Endothelial cell of umbilical vein (primary cell): ENCODE measurements at regions not wholly inside any gene's neighbourhood (a gene's known extent, or its start where the extent isn't known, plus 50 kb on each side); places are given as distances from the start of the nearest gene placed in this dataset.

Experiments used
- BruUV-seq: library from RNA; stranded (reverse); fragments of 400-500 nt; replicated peaks from 2 replicates; lab custom pipeline; 2021; lab: Mats Ljungman, UMichigan
- CTCF ChIA-PET: fragments of 300-600, 350-600 bp; sonication (Branson Sonifier 250); formaldehyde crosslinking; loops from one replicate; lab custom pipeline; 2021; ENCODE audit warnings: antibody characterized with exemption, inconsistent platforms; lab: Charles Lee
- POLR2A ChIA-PET: fragments of 300-600, 350-600 bp; sonication (Branson Sonifier 250); formaldehyde crosslinking; loops from one replicate; lab custom pipeline; 2021; ENCODE audit warnings: antibody characterized with exemption, inconsistent platforms; lab: Charles Lee
- DNase-seq: peaks from one replicate; pipeline ENCODE4 v3.0.0-alpha.2; 2011; ENCODE audit warnings: low read depth, low spot score
- FAIRE-seq: peaks from 2 replicates; lab custom pipeline; 2011; peaks lifted over from hg19 to GRCh38; lab: Jason Lieb, UNC
- H2AFZ ChIP-seq: 2 replicates; pipeline ENCODE4 v1.6.0; 2012; ENCODE audit warnings: low read depth, low read length, control low read depth, inconsistent platforms
- H3K27ac ChIP-seq: 2 replicates; pipeline ENCODE4 v1.5.1; 2011; ENCODE audit warnings: low read depth, mild to moderate bottlenecking, control low read depth, low read length, moderate library complexity; ENCODE audit not compliant: insufficient read depth
- H3K27me3 ChIP-seq, 2 experiments: 2 replicates each; pipeline versions ENCODE4 v1.6.0 to v1.6.1; 2011; ENCODE audit warnings: low read length in 2 of 2, mixed read lengths in 1 of 2; ENCODE audit not compliant: control insufficient read depth in 2 of 2, insufficient read depth in 2 of 2
- H3K36me3 ChIP-seq, 2 experiments: 2 replicates in 1 of 2; 3 replicates in 1 of 2; pipeline ENCODE4 v1.5.1; 2011; ENCODE audit warnings: low read length in 2 of 2, mild to moderate bottlenecking in 1 of 2, moderate library complexity in 1 of 2; ENCODE audit not compliant: control insufficient read depth in 2 of 2, insufficient read depth in 2 of 2; ENCODE audit errors: extremely low read depth in 1 of 2
- H3K4me1 ChIP-seq: 3 replicates; pipeline ENCODE4 v1.5.1; 2011; ENCODE audit warnings: mild to moderate bottlenecking, low read length; ENCODE audit not compliant: control insufficient read depth, insufficient read depth; ENCODE audit errors: extremely low read depth
- H3K4me2 ChIP-seq: 2 replicates; pipeline ENCODE4 v1.6.1; 2011; ENCODE audit warnings: low read length, control low read depth, mixed read lengths; ENCODE audit not compliant: insufficient read depth
- H3K4me3 ChIP-seq, 3 experiments: fragments of 200-600 bp in 1 of 3; sonication (generic), shearing (Covaris generic) in 1 of 3; replicated peaks in 1 of 3; 2 replicates each; pipeline ENCODE4 v1.5.1; 2011 to 2016; ENCODE audit warnings: control low read depth in 3 of 3, low read length in 3 of 3, mild to moderate bottlenecking in 2 of 3, inconsistent platforms in 1 of 3, low read depth in 1 of 3, moderate library complexity in 1 of 3; ENCODE audit not compliant: insufficient read depth in 1 of 3
- H3K79me2 ChIP-seq: 2 replicates; pipeline ENCODE4 v1.6.0; 2012; ENCODE audit warnings: low read length, inconsistent platforms; ENCODE audit not compliant: control insufficient read depth, insufficient read depth
- H3K9ac ChIP-seq: replicated peaks from 2 replicates; pipeline ENCODE3; 2011; ENCODE audit warnings: low read length, control low read depth; ENCODE audit not compliant: insufficient read depth; ENCODE audit errors: extremely low read depth
- H3K9me1 ChIP-seq: replicated peaks from 3 replicates; pipeline ENCODE4 v1.6.0; 2011; ENCODE audit warnings: mild to moderate bottlenecking, low read length; ENCODE audit not compliant: control insufficient read depth, insufficient read depth; ENCODE audit errors: extremely low read depth
- H3K9me3 ChIP-seq: replicated peaks from 2 replicates; pipeline ENCODE4 v1.5.1; 2012; ENCODE audit warnings: low read length, inconsistent platforms; ENCODE audit not compliant: control insufficient read depth, insufficient read depth
- H4K20me1 ChIP-seq: replicated peaks from 2 replicates; pipeline ENCODE3; 2011; ENCODE audit warnings: mild to moderate bottlenecking, low read length; ENCODE audit not compliant: control insufficient read depth, insufficient read depth; ENCODE audit errors: extremely low read depth
- EZH2 ChIP-seq: IDR thresholded peaks from 2 replicates; pipeline ENCODE4 v1.6.1; 2012; ENCODE audit warnings: borderline replicate concordance, low read depth, mild to moderate bottlenecking, moderate library complexity, low read length, inconsistent platforms; ENCODE audit not compliant: severe bottlenecking
- FOS ChIP-seq: IDR thresholded peaks from 2 replicates; pipeline ENCODE4 v1.6.1; 2011; ENCODE audit warnings: mild to moderate bottlenecking, low read length, moderate library complexity, borderline replicate concordance; ENCODE audit not compliant: insufficient read depth
- GATA2 ChIP-seq: IDR thresholded peaks from 2 replicates; pipeline ENCODE4 v1.7.0; 2011; ENCODE audit warnings: low read depth, mild to moderate bottlenecking, moderate library complexity, mixed read lengths, low read length; ENCODE audit not compliant: insufficient read length, insufficient read depth
- JUN ChIP-seq: IDR thresholded peaks from 2 replicates; pipeline ENCODE4 v1.6.1; 2011; ENCODE audit warnings: borderline replicate concordance, low read depth; ENCODE audit not compliant: insufficient read length, insufficient read depth
- MYC ChIP-seq: IDR thresholded peaks from one replicate; pipeline ENCODE4 v1.6.1; 2011; ENCODE audit warnings: mild to moderate bottlenecking, low read depth, low read length
- POLR2A ChIP-seq: IDR thresholded peaks from 2 replicates; pipeline ENCODE4 v1.6.1; 2012; ENCODE audit warnings: low read depth, mild to moderate bottlenecking, control low read depth, low read length
- POLR2AphosphoS5 ChIP-seq: IDR thresholded peaks from 2 replicates; pipeline ENCODE4 v1.6.1; 2012; ENCODE audit warnings: low read depth, mild to moderate bottlenecking, control low read depth, low read length, moderate library complexity; ENCODE audit not compliant: insufficient read depth
- dilution Hi-C: fragments of 300-500 bp; cut with MboI; formaldehyde crosslinking; loops from one replicate; pipeline ENCODE4 v1.15.0; 2019; ENCODE audit warnings: low sequenced_read_pairs; ENCODE audit not compliant: extremely low pct_ligation_motif_present
- intact Hi-C: fragments of 100-400 bp; cut with micrococcal nuclease; formaldehyde crosslinking; loops from one replicate; pipeline ENCODE4 v1.10.0; 2022
- TF ChIP-seq, protein P1 (sequence below), 2 donors: IDR thresholded peaks; 1 replicate in 1 of 2; 2 replicates in 1 of 2; pipeline ENCODE4 v1.5.1; 2011; ENCODE audit warnings: low read length in 2 of 2, mild to moderate bottlenecking in 2 of 2, moderate library complexity in 2 of 2, control low read depth in 1 of 2, inconsistent platforms in 1 of 2, low read depth in 1 of 2; ENCODE audit not compliant: insufficient read depth in 1 of 2; ENCODE audit errors: extremely low read depth in 1 of 2
- TF ChIP-seq, protein P2 (sequence below): IDR thresholded peaks from 2 replicates; pipeline ENCODE4 v1.6.1; 2011; ENCODE audit not compliant: insufficient read depth, insufficient read length

DNA sequence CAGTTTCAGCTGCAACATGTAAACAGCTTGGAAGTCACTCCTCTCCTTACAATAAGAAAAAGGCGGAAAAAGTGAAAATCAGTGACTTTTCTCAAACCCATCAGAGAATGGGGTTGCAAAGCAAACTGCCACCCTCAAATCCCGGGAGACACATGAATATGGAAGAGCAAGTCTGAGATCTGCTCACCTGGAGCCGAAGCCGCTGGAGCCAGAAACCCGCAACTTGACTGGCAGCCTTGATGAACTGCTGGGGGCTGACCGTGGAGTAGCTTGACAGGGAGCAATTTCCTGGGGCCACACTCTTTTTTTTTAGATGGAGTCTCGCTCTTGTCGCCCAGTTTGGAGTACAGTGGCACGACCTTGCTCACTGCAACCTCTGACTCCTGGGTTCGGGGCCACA lies 208.2 kb downstream of the KIF26A start:
- Histone ChIP-seq H3K79me2 (no peaks in the 10 kb centered on the region), H3K4me3 (no peak overlapping the region), H3K36me3 (no peaks in the 10 kb centered on the region), H3K4me2 (no peak overlapping the region), H3K9me1 (no peaks in the 10 kb centered on the region), H3K27ac (no peak overlapping the region), H3K27me3 (no peaks in the 10 kb centered on the region), H2AFZ (no peak overlapping the region), H4K20me1 (no peaks in the 10 kb centered on the region), H3K9me3 (no peaks in the 10 kb centered on the region), H3K9ac (no peak overlapping the region), H3K4me1 (no peaks in the 10 kb centered on the region)
- ChIA-PET POLR2A (no interaction called here), CTCF (interaction anchor here (1.6 kb wide), 1 partner anchor 13 kb away, joined by 4 read pairs; no protein-coding TSS in a partner anchor)
- no peak for DNase-seq
- dilution Hi-C loops: no loop called here
- no peak for FAIRE-seq
- BruUV-seq: no TSS peak
- TF ChIP-seq POLR2A (no peak), FOS (no peak), EZH2 (no peak), MYC (no peak), JUN (no peak)
- TF ChIP-seq, protein P1, sequence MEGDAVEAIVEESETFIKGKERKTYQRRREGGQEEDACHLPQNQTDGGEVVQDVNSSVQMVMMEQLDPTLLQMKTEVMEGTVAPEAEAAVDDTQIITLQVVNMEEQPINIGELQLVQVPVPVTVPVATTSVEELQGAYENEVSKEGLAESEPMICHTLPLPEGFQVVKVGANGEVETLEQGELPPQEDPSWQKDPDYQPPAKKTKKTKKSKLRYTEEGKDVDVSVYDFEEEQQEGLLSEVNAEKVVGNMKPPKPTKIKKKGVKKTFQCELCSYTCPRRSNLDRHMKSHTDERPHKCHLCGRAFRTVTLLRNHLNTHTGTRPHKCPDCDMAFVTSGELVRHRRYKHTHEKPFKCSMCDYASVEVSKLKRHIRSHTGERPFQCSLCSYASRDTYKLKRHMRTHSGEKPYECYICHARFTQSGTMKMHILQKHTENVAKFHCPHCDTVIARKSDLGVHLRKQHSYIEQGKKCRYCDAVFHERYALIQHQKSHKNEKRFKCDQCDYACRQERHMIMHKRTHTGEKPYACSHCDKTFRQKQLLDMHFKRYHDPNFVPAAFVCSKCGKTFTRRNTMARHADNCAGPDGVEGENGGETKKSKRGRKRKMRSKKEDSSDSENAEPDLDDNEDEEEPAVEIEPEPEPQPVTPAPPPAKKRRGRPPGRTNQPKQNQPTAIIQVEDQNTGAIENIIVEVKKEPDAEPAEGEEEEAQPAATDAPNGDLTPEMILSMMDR (IDR thresholded peaks at IDR 0.05; ENCODE audit: extremely low read depth in 1 of 2, insufficient read depth in 1 of 2, low read depth in 1 of 2, low read length in 2 of 2): no peak
- intact Hi-C loops: no loop called here

DNA sequence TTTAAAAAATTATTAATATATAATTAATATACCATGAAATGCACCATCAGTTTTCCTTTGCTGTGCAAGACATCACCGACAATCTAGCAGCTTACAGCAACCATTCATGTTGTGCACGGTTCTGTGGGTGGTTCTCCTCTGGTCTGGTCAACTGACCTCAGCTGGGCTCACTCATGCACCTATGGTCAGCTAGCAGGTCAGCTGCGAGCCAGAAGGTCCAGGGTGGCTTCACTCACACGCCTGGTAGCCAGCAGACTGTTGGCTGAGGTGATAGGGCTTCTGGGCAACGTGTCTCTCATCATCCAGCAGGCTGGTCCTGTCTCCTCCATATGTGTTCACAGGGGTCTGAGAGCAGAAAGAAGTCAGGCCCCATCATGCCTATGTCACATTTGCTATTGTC lies 210.4 kb downstream of the KIF26A start:
- Histone ChIP-seq H2AFZ (no peak overlapping the region), H3K9ac (no peak overlapping the region), H3K9me1 (no peaks in the 10 kb centered on the region), H3K36me3 (no peaks in the 10 kb centered on the region), H4K20me1 (no peaks in the 10 kb centered on the region), H3K9me3 (no peaks in the 10 kb centered on the region), H3K27me3 (no peaks in the 10 kb centered on the region), H3K4me2 (no peak overlapping the region), H3K4me3 (no peak overlapping the region), H3K27ac (no peak overlapping the region), H3K4me1 (no peaks in the 10 kb centered on the region), H3K79me2 (no peaks in the 10 kb centered on the region)
- POLR2A ChIA-PET: no interaction called here
- FAIRE-seq: no peak
- no peak for DNase-seq
- intact Hi-C loops (no loop called here), dilution Hi-C loops (no loop called here)
- CTCF ChIA-PET: interaction anchor here (1.0 kb wide), 1 partner anchor 216 kb away, joined by 3 read pairs; no protein-coding TSS in a partner anchor
- TF ChIP-seq, protein P1 (IDR thresholded peaks at IDR 0.05; ENCODE audit: extremely low read depth in 1 of 2, insufficient read depth in 1 of 2, low read depth in 1 of 2, low read length in 2 of 2): no peak
- TF ChIP-seq POLR2A: no peak
- TF ChIP-seq MYC: no peak
- TF ChIP-seq, protein P2, sequence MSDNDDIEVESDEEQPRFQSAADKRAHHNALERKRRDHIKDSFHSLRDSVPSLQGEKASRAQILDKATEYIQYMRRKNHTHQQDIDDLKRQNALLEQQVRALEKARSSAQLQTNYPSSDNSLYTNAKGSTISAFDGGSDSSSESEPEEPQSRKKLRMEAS: no peak
- TF ChIP-seq POLR2AphosphoS5: no peak
- no peak for TF ChIP-seq EZH2
- TF ChIP-seq JUN: no peak
- TF ChIP-seq FOS: no peak
- no peak for TF ChIP-seq GATA2
- BruUV-seq: no TSS peak
